GM10266 (cell line): ENCODE measurements at regions not wholly inside any gene's neighbourhood (a gene's known extent, or its start where the extent isn't known, plus 50 kb on each side); places are given as distances from the start of the nearest gene placed in this dataset.
"Not testable (repeated sequence)": the region's sequence is repeated elsewhere in the genome, so short reads cannot be mapped to it uniquely, and the experiment has no call there.

Experiments used
- DNase-seq: peaks from one replicate; pipeline ENCODE4 v3.0.0; 2012; ENCODE audit errors: extremely low spot score
- CTCF ChIP-seq: IDR thresholded peaks from 2 replicates; pipeline ENCODE4 v1.5.1; 2012; ENCODE audit warnings: mild to moderate bottlenecking, low read depth; ENCODE audit not compliant: control insufficient read depth, insufficient read depth; ENCODE audit errors: missing control alignments

GRCh38 chr6:94597487-94597886 lies 979.8 kb upstream of the MANEA start:
- no peak for DNase-seq

GRCh38 chr6:94590416-94590815 lies 986.9 kb upstream of the MANEA start:
- no peak for DNase-seq
- TF ChIP-seq CTCF: no peak

More at GRCh38 chr6:94597487-94597886, 979.8 kb upstream of the MANEA start:
- TF ChIP-seq CTCF: no peak

GRCh38 chr6:94588301-94588700 lies 989.0 kb upstream of the MANEA start:
- no peak for TF ChIP-seq CTCF
- DNase-seq: no peak

GRCh38 chr6:94584211-94584610 lies 993.1 kb upstream of the MANEA start:
- DNase-seq: no peak
- no peak for TF ChIP-seq CTCF

GRCh38 chr6:94570581-94570980 lies 1006.8 kb upstream of the MANEA start:
- no peak for TF ChIP-seq CTCF
- DNase-seq: no peak

- TF ChIP-seq CTCF: no peak
- DNase-seq: no peak
Observed at GRCh38 chr6:94562846-94563245, 1014.5 kb upstream of the MANEA start.

GRCh38 chr6:94559829-94560537 lies 1017.4 kb upstream of the MANEA start:
- DNase-seq: no peak
- no peak for TF ChIP-seq CTCF

- DNase-seq: not testable (repeated sequence)
Observed at GRCh38 chr6:94557207-94557606, 1020.1 kb upstream of the MANEA start.
